ENCODE measurements at regions not wholly inside any gene's neighbourhood (a gene's known extent, or its start where the extent isn't known, plus 50 kb on each side); places are given as distances from the start of the nearest gene placed in this dataset.

- no peaks in the 10 kb centered on the region for H3K4me1 Mint-ChIP-seq
- DNase-seq = no peak
- H3K9me3 Mint-ChIP-seq = no peaks in the 10 kb centered on the region
- no peak overlapping the region for H3K4me3 Mint-ChIP-seq
- no peak overlapping the region for H3K27ac Mint-ChIP-seq
- H3K9me3 ChIP-seq (ENCODE audit: control insufficient read depth, low read length) = no peaks in the 10 kb centered on the region
- WGBS, 2 experiments (ENCODE audit: insufficient coverage in 1 of 2, insufficient read length in 1 of 2) = 82 to 95% methylated on average over 1 to 5 of the region's 5 CpGs
- no peak overlapping the region for H3K9ac ChIP-seq (ENCODE audit: extremely low read depth, low read length, poor library complexity, severe bottlenecking)
- no peaks in the 10 kb centered on the region for H3K36me3 ChIP-seq (ENCODE audit: control insufficient read depth, insufficient read depth, low read length)
- no peak overlapping the region for H3K4me3 ChIP-seq (ENCODE audit: low read length)
- no peaks in the 10 kb centered on the region for H3K36me3 Mint-ChIP-seq (ENCODE audit: low read depth)
- TF ChIP-seq CTCF (conservative IDR thresholded peaks at IDR 0.05) = no peak
- H3K27me3 Mint-ChIP-seq (ENCODE audit: insufficient read depth) = no peaks in the 10 kb centered on the region
- H3K27me3 ChIP-seq (ENCODE audit: control insufficient read depth, insufficient read depth, low read length, poor library complexity, severe bottlenecking) = no peaks in the 10 kb centered on the region
- no peaks in the 10 kb centered on the region for H3K4me1 ChIP-seq (ENCODE audit: control insufficient read depth, insufficient read depth, low read length)
- no peak overlapping the region for H3K27ac ChIP-seq (ENCODE audit: low read depth, low read length)
Measured at GRCh38 chr16:77643176-77643575, 79.1 kb upstream of the NUDT7 start.

- no peak overlapping the region for H3K9ac ChIP-seq (ENCODE audit: extremely low read depth, low read length, poor library complexity, severe bottlenecking)
- no peaks in the 10 kb centered on the region for H3K4me1 ChIP-seq (ENCODE audit: control insufficient read depth, insufficient read depth, low read length)
- Mint-ChIP-seq H3K4me1 (no peaks in the 10 kb centered on the region), H3K36me3 (ENCODE audit: low read depth) (no peaks in the 10 kb centered on the region), H3K4me3 (no peak overlapping the region), H3K9me3 (no peaks in the 10 kb centered on the region), H3K27me3 (ENCODE audit: insufficient read depth) (no peaks in the 10 kb centered on the region), H3K27ac (no peak overlapping the region)
- no peaks in the 10 kb centered on the region for H3K9me3 ChIP-seq (ENCODE audit: control insufficient read depth, low read length)
- DNase-seq = no peak
- no peaks in the 10 kb centered on the region for H3K27me3 ChIP-seq (ENCODE audit: control insufficient read depth, insufficient read depth, low read length, poor library complexity, severe bottlenecking)
- H3K36me3 ChIP-seq (ENCODE audit: control insufficient read depth, insufficient read depth, low read length) = no peaks in the 10 kb centered on the region
- no peak for TF ChIP-seq CTCF (conservative IDR thresholded peaks at IDR 0.05)
- WGBS, 2 experiments (ENCODE audit: insufficient coverage in 1 of 2, insufficient read length in 1 of 2) = 83 to 85% methylated on average over 1 to 3 of the region's 3 CpGs
- no peak overlapping the region for H3K27ac ChIP-seq (ENCODE audit: low read depth, low read length)
- H3K4me3 ChIP-seq (ENCODE audit: low read length) = no peak overlapping the region
Measured at GRCh38 chr16:77645764-77646163, 76.5 kb upstream of the NUDT7 start.

- no peaks in the 10 kb centered on the region for H3K4me1 Mint-ChIP-seq
- no peaks in the 10 kb centered on the region for H3K27me3 ChIP-seq (ENCODE audit: control insufficient read depth, insufficient read depth, low read length, poor library complexity, severe bottlenecking)
- no peaks in the 10 kb centered on the region for H3K27me3 Mint-ChIP-seq (ENCODE audit: insufficient read depth)
- no peak overlapping the region for H3K4me3 ChIP-seq (ENCODE audit: low read length)
- no peaks in the 10 kb centered on the region for H3K36me3 ChIP-seq (ENCODE audit: control insufficient read depth, insufficient read depth, low read length)
- no peaks in the 10 kb centered on the region for H3K4me1 ChIP-seq (ENCODE audit: control insufficient read depth, insufficient read depth, low read length)
- no peak overlapping the region for H3K27ac ChIP-seq (ENCODE audit: low read depth, low read length)
- no peaks in the 10 kb centered on the region for H3K9me3 Mint-ChIP-seq
- TF ChIP-seq CTCF (conservative IDR thresholded peaks at IDR 0.05) = no peak
- no peak overlapping the region for H3K4me3 Mint-ChIP-seq
- no peaks in the 10 kb centered on the region for H3K36me3 Mint-ChIP-seq (ENCODE audit: low read depth)
- DNase-seq = no peak
- H3K9me3 ChIP-seq (ENCODE audit: control insufficient read depth, low read length) = no peaks in the 10 kb centered on the region
- H3K27ac Mint-ChIP-seq = no peak overlapping the region
- H3K9ac ChIP-seq (ENCODE audit: extremely low read depth, low read length, poor library complexity, severe bottlenecking) = no peak overlapping the region
- WGBS, 2 experiments (ENCODE audit: insufficient coverage in 1 of 2, insufficient read length in 1 of 2) = 91 to 100% methylated on average over 1 of the region's 1 CpG
Measured at GRCh38 chr16:77647726-77648125, 74.6 kb upstream of the NUDT7 start.
